ENCODE measurements at regions not wholly inside any gene's neighbourhood (a gene's known extent, or its start where the extent isn't known, plus 50 kb on each side); places are given as distances from the start of the nearest gene placed in this dataset.

DNA sequence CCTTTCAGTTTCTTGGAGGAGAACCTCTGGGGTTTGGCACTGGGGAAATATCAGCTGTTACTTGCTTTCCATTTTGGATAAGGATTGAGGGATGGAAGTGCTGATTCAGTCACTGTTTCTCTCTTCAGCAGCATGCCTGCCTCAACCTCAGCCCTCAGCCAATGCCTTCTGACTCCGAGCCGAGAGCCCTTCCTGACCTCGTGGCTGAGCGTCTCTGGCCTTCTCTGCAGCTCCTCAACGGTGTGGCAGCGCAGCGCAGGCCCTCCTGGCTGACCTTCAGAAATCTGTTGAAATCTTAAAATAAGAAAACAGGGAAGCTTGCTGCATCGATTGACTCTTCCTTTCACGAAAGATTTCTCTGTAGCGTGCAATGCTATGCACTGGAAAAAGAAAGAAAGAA lies 434.3 kb upstream of the FAT1 start:
- H3K27ac ChIP-seq (ENCODE audit: poor library complexity, severe bottlenecking): no peak overlapping the region
- H3K9me3 ChIP-seq (ENCODE audit: severe bottlenecking): no peaks in the 10 kb centered on the region
- TF ChIP-seq, protein P1, sequence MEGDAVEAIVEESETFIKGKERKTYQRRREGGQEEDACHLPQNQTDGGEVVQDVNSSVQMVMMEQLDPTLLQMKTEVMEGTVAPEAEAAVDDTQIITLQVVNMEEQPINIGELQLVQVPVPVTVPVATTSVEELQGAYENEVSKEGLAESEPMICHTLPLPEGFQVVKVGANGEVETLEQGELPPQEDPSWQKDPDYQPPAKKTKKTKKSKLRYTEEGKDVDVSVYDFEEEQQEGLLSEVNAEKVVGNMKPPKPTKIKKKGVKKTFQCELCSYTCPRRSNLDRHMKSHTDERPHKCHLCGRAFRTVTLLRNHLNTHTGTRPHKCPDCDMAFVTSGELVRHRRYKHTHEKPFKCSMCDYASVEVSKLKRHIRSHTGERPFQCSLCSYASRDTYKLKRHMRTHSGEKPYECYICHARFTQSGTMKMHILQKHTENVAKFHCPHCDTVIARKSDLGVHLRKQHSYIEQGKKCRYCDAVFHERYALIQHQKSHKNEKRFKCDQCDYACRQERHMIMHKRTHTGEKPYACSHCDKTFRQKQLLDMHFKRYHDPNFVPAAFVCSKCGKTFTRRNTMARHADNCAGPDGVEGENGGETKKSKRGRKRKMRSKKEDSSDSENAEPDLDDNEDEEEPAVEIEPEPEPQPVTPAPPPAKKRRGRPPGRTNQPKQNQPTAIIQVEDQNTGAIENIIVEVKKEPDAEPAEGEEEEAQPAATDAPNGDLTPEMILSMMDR (IDR thresholded peaks at IDR 0.05; ENCODE audit: poor library complexity, severe bottlenecking): no peak
- no peaks in the 10 kb centered on the region for H3K4me1 ChIP-seq (ENCODE audit: insufficient read depth, poor library complexity, severe bottlenecking)
- H3K4me3 ChIP-seq (ENCODE audit: severe bottlenecking): no peak overlapping the region
- DNase-seq (ENCODE audit: low spot score) (no peak), ATAC-seq (ENCODE audit: low read depth) (no peak)
- H3K27me3 ChIP-seq (ENCODE audit: insufficient read depth, poor library complexity, severe bottlenecking): no peaks in the 10 kb centered on the region
- H3K36me3 ChIP-seq (ENCODE audit: low read depth): no peaks in the 10 kb centered on the region

DNA sequence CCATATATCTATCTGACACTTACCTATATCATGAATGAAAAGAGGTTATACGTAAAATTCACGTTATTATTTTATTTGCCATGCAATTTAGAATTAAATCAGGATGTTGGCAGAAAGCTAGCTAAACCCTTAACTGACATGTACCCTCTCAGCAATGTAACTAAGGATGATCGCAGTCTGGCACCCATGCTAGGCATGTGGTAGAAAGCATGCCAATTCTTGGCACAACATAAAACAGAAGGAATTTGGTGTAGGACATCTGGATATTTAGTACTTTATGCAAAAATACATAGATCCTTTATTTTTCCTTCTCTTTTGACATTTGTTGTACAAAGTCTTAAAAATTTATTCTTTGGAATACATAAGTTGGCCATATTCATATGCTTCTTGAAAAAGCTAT lies 436.8 kb upstream of the FAT1 start:
- H3K27me3 ChIP-seq (ENCODE audit: insufficient read depth, poor library complexity, severe bottlenecking): no peaks in the 10 kb centered on the region
- ATAC-seq (ENCODE audit: low read depth) (no peak), DNase-seq (ENCODE audit: low spot score) (no peak)
- no peak overlapping the region for H3K27ac ChIP-seq (ENCODE audit: poor library complexity, severe bottlenecking)
- no peak overlapping the region for H3K4me3 ChIP-seq (ENCODE audit: severe bottlenecking)
- no peaks in the 10 kb centered on the region for H3K4me1 ChIP-seq (ENCODE audit: insufficient read depth, poor library complexity, severe bottlenecking)
- TF ChIP-seq, protein P1 (IDR thresholded peaks at IDR 0.05; ENCODE audit: poor library complexity, severe bottlenecking): no peak
- no peaks in the 10 kb centered on the region for H3K9me3 ChIP-seq (ENCODE audit: severe bottlenecking)
- no peaks in the 10 kb centered on the region for H3K36me3 ChIP-seq (ENCODE audit: low read depth)

DNA sequence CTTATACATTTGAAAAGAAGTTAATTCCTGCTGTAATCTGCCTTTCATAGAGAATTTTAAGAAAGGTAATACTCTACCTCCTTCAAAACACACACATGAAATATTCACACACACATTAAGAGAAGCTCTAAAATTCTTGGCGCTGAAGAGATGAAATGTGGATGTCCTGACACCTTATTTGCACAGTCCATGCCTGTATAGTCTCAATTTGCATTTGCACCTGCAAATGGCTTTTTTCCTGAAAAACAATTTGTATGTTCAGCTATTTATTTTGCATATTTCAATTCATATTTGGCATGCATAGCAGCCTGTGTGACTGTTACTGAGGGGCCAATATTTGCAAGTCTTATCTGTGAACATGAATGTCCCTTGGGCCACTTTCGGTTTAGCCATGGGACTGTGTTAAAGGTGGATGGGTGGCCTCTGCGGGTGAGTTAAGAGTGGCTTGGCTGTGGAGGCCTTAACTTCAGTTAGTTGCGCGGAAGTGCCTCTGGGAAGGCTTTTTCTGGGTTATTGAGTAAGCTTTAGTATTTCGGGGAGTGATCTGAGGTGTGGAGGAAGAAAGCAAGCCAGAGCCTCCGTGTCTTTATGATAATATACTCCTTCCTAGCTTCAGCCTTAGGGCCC lies 443.3 kb upstream of the FAT1 start:
- H3K27ac ChIP-seq (ENCODE audit: poor library complexity, severe bottlenecking): no peak overlapping the region
- no peaks in the 10 kb centered on the region for H3K27me3 ChIP-seq (ENCODE audit: insufficient read depth, poor library complexity, severe bottlenecking)
- no peak overlapping the region for H3K4me3 ChIP-seq (ENCODE audit: severe bottlenecking)
- H3K4me1 ChIP-seq (ENCODE audit: insufficient read depth, poor library complexity, severe bottlenecking): no peaks in the 10 kb centered on the region
- H3K9me3 ChIP-seq (ENCODE audit: severe bottlenecking): peaks cover 2% of the 10 kb centered on the region
- ATAC-seq (ENCODE audit: low read depth): no peak
- no peaks in the 10 kb centered on the region for H3K36me3 ChIP-seq (ENCODE audit: low read depth)
- TF ChIP-seq, protein P1 (IDR thresholded peaks at IDR 0.05; ENCODE audit: poor library complexity, severe bottlenecking): no peak
- DNase-seq (ENCODE audit: low spot score): no peak

DNA sequence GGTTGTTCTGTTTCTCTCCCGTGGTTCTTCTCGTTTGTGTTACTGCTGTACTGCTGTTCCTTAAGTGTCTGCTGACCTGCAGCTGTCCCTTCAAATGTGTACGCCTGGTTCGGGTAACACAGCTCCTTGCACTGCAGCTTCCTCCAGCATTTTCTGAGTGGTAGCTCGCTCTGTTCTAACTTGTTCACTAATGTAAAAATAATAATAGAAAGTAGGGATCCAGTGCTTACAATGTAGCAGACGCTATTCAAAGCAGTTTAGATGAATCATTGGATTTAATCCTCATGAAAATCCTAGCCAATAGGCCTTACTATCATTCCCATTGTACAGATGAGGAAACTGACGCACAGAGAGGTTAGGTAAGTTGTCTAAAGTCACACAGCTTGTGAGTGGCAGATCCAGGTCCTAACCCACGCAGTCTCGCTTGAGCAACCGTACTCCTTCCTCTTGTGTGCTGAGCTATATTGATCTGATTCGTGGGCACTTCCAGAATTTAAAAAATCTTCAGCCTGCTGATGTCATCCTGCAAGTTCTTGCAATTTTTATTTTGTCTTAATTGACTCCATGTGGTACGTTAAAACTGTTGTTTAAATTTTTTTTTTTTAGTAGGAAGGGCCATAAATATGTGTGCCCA lies 448.2 kb upstream of the FAT1 start:
- TF ChIP-seq, protein P1 (IDR thresholded peaks at IDR 0.05; ENCODE audit: poor library complexity, severe bottlenecking): no peak
- no peak overlapping the region for H3K27ac ChIP-seq (ENCODE audit: poor library complexity, severe bottlenecking)

DNA sequence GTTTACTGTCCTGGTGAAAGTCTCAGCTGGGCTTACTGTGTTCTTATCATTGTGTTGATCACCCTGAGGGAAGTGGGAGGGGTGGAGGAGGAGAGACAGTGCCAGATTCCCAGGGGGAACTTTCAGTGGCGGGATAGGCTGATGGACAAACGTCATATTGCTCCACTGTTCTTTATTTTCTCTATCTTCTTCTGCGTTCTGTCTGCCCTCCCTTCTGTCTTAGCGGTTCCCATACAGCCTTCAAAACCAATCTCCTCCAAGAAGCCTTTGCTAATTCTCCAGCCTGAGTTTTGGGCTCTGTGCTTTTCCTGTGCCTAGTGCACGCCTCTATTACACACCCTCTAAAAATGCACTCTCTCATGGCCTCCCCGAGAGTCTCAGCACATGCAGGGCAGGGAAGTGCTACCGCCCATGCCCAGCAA lies 448.7 kb upstream of the FAT1 start:
- ATAC-seq (ENCODE audit: low read depth) (no peak), DNase-seq (ENCODE audit: low spot score) (no peak)
- TF ChIP-seq, protein P1 (IDR thresholded peaks at IDR 0.05; ENCODE audit: poor library complexity, severe bottlenecking): no peak

More for the DNA sequence above, 448.2 kb upstream of the FAT1 start:
- Histone ChIP-seq H3K4me3 (ENCODE audit: severe bottlenecking) (no peak overlapping the region), H3K4me1 (ENCODE audit: insufficient read depth, poor library complexity, severe bottlenecking) (no peaks in the 10 kb centered on the region), H3K9me3 (ENCODE audit: severe bottlenecking) (no peaks in the 10 kb centered on the region), H3K27me3 (ENCODE audit: insufficient read depth, poor library complexity, severe bottlenecking) (no peaks in the 10 kb centered on the region), H3K36me3 (ENCODE audit: low read depth) (no peaks in the 10 kb centered on the region)
- no peak for DNase-seq (ENCODE audit: low spot score)
- no peak for ATAC-seq (ENCODE audit: low read depth)

More for the DNA sequence above, 448.7 kb upstream of the FAT1 start:
- Histone ChIP-seq H3K4me3 (ENCODE audit: severe bottlenecking) (no peak overlapping the region), H3K36me3 (ENCODE audit: low read depth) (no peaks in the 10 kb centered on the region), H3K27me3 (ENCODE audit: insufficient read depth, poor library complexity, severe bottlenecking) (no peaks in the 10 kb centered on the region), H3K4me1 (ENCODE audit: insufficient read depth, poor library complexity, severe bottlenecking) (no peaks in the 10 kb centered on the region), H3K9me3 (ENCODE audit: severe bottlenecking) (no peaks in the 10 kb centered on the region), H3K27ac (ENCODE audit: poor library complexity, severe bottlenecking) (no peak overlapping the region)

Data from RWPE2 (cell line).